ENCODE measurements at regions not wholly inside any gene's neighbourhood (a gene's known extent, or its start where the extent isn't known, plus 50 kb on each side); places are given as distances from the start of the nearest gene placed in this dataset.

GRCh38 chr18:78679031-78679430, 300.6 kb upstream of the SALL3 start:
- DNase-seq (ENCODE audit: extremely low spot score), result no peak
- no peak for TF ChIP-seq CTCF (IDR thresholded peaks at IDR 0.05; ENCODE audit: control extremely low read depth, extremely low read depth, low read depth, missing control alignments)
- CTCF ChIA-PET, result no interaction called here
- POLR2A ChIA-PET, result no interaction called here

- no peak for DNase-seq (ENCODE audit: extremely low spot score)
- ChIA-PET POLR2A (no interaction called here), CTCF (no interaction called here)
- no peak for TF ChIP-seq CTCF (IDR thresholded peaks at IDR 0.05; ENCODE audit: control extremely low read depth, extremely low read depth, low read depth, missing control alignments)
Measured at GRCh38 chr18:78679613-78680260, 299.9 kb upstream of the SALL3 start.

- ChIA-PET CTCF (no interaction called here), POLR2A (no interaction called here)
- no peak for TF ChIP-seq CTCF (IDR thresholded peaks at IDR 0.05; ENCODE audit: control extremely low read depth, extremely low read depth, low read depth, missing control alignments)
- no peak for DNase-seq (ENCODE audit: extremely low spot score)
Measured at GRCh38 chr18:78681396-78681795, 298.2 kb upstream of the SALL3 start.

- no peak for DNase-seq (ENCODE audit: extremely low spot score)
- POLR2A ChIA-PET, result no interaction called here
- no peak for TF ChIP-seq CTCF (IDR thresholded peaks at IDR 0.05; ENCODE audit: control extremely low read depth, extremely low read depth, low read depth, missing control alignments)
- CTCF ChIA-PET, result no interaction called here
Measured at GRCh38 chr18:78681934-78682333, 297.7 kb upstream of the SALL3 start.

GRCh38 chr18:78682716-78683115, 296.9 kb upstream of the SALL3 start:
- ChIA-PET POLR2A (no interaction called here), CTCF (no interaction called here)
- no peak for DNase-seq (ENCODE audit: extremely low spot score)
- no peak for TF ChIP-seq CTCF (IDR thresholded peaks at IDR 0.05; ENCODE audit: control extremely low read depth, extremely low read depth, low read depth, missing control alignments)

GRCh38 chr18:78683191-78684010, 296.2 kb upstream of the SALL3 start:
- CTCF ChIA-PET, result interaction anchor here (1.1 kb wide), 1 partner anchor 9 kb away, joined by 3 read pairs; no protein-coding TSS in a partner anchor
- TF ChIP-seq CTCF (IDR thresholded peaks at IDR 0.05; ENCODE audit: control extremely low read depth, extremely low read depth, low read depth, missing control alignments), result no peak
- POLR2A ChIA-PET, result no interaction called here
- DNase-seq (ENCODE audit: extremely low spot score), result no peak

Measured in GM10248 (cell line).